OCI-LY7 (cell line): ENCODE measurements at regions not wholly inside any gene's neighbourhood (a gene's known extent, or its start where the extent isn't known, plus 50 kb on each side); places are given as distances from the start of the nearest gene placed in this dataset.

Experiments
- BruUV-seq: library from RNA; stranded (reverse); fragments of 400-500 nt; replicated peaks from 2 replicates; lab custom pipeline; 2021; lab: Mats Ljungman, UMichigan
- CTCF ChIA-PET: fragments of 300-600 bp; sonication (Branson Sonifier 250); formaldehyde crosslinking; loops from one replicate; lab custom pipeline; 2022; ENCODE audit warnings: antibody characterized with exemption; ENCODE audit not compliant: unreplicated experiment; lab: Charles Lee
- POLR2A ChIA-PET: fragments of 300-600 bp; sonication (Branson Sonifier 250); formaldehyde crosslinking; loops from one replicate; lab custom pipeline; 2022; ENCODE audit warnings: antibody characterized with exemption; lab: Charles Lee
- DNase-seq: peaks from one replicate; pipeline ENCODE4 v3.0.0-alpha.2; 2015; ENCODE audit warnings: low spot score
- H2AFZ ChIP-seq: fragments of 200-600 bp; sonication (generic), shearing (Covaris generic); 2 replicates; pipeline ENCODE4 v1.6.1; 2014; ENCODE audit warnings: mild to moderate bottlenecking, antibody characterized with exemption, low read length, moderate library complexity
- H3K27ac ChIP-seq: fragments of 200-600 bp; sonication (generic); 2 replicates; pipeline ENCODE4 v1.5.1; 2014; ENCODE audit warnings: mixed run types, low read depth, mild to moderate bottlenecking, moderate library complexity, low read length, inconsistent platforms; ENCODE audit not compliant: poor library complexity, severe bottlenecking
- H3K36me3 ChIP-seq: fragments of 200-600 bp; sonication (generic); 2 replicates; pipeline ENCODE4 v1.6.1; 2014; ENCODE audit warnings: mild to moderate bottlenecking, antibody characterized with exemption, low read length, moderate library complexity, mixed read lengths; ENCODE audit not compliant: insufficient read depth
- H3K4me1 ChIP-seq: fragments of 200-600 bp; sonication (generic); 2 replicates; pipeline ENCODE4 v1.5.1; 2014; ENCODE audit warnings: mild to moderate bottlenecking, low read length; ENCODE audit not compliant: insufficient read depth, poor library complexity, severe bottlenecking
- H3K4me2 ChIP-seq: fragments of 200-600 bp; sonication (generic); 2 replicates; pipeline ENCODE4 v1.6.1; 2014; ENCODE audit warnings: mild to moderate bottlenecking, low read length
- H3K4me3 ChIP-seq: fragments of 200-600 bp; sonication (generic); 2 replicates; pipeline ENCODE4 v1.5.1; 2014; ENCODE audit warnings: mild to moderate bottlenecking, low read depth, low read length; ENCODE audit not compliant: poor library complexity, severe bottlenecking
- H3K79me2 ChIP-seq: fragments of 200-600 bp; sonication (generic); 2 replicates; pipeline ENCODE4 v1.6.1; 2016; ENCODE audit warnings: low read depth, mild to moderate bottlenecking, low read length, moderate library complexity, mixed read lengths; ENCODE audit not compliant: insufficient read depth
- H3K9me2 ChIP-seq: fragments of 200-600 bp; sonication (generic); 2 replicates; pipeline ENCODE4 v1.6.1; 2016; ENCODE audit warnings: mild to moderate bottlenecking, low read length, mixed read lengths; ENCODE audit not compliant: insufficient read depth
- H3K9me3 ChIP-seq: fragments of 200-600 bp; sonication (generic); 2 replicates; pipeline ENCODE4 v1.6.1; 2014; ENCODE audit warnings: mild to moderate bottlenecking, mixed run types, low read length, mixed read lengths
- H4K20me1 ChIP-seq: fragments of 200-600 bp; sonication (generic); 2 replicates; pipeline ENCODE4 v1.6.1; 2014; ENCODE audit warnings: mild to moderate bottlenecking, antibody characterized with exemption, low read length, moderate library complexity, mixed read lengths; ENCODE audit not compliant: insufficient read depth
- CTCF ChIP-seq: fragments of 200-600 bp; sonication (generic); conservative IDR thresholded peaks from 2 replicates; pipeline ENCODE4 v1.5.1; 2014; ENCODE audit warnings: mild to moderate bottlenecking, antibody characterized with exemption, low read length, moderate library complexity, mixed read lengths
- EZH2phosphoT487 ChIP-seq: fragments of 200-600 bp; sonication (generic); IDR thresholded peaks from 2 replicates; pipeline ENCODE4 v1.6.1; 2018; ENCODE audit warnings: low read depth, borderline replicate concordance, mild to moderate bottlenecking, mixed run types, antibody characterized with exemption, low read length, moderate library complexity, mixed read lengths
- intact Hi-C: fragments of 100-400 bp; cut with micrococcal nuclease; formaldehyde crosslinking; loops from one replicate; pipeline ENCODE4 v1.10.0; 2022; ENCODE audit not compliant: unreplicated experiment

- CTCF ChIA-PET = no interaction called here
- POLR2A ChIA-PET = no interaction called here
- DNase-seq = no peak
- Histone ChIP-seq H3K4me3 (no peak overlapping the region), H3K27ac (no peak overlapping the region), H2AFZ (no peak overlapping the region), H3K4me1 (no peaks in the 10 kb centered on the region), H3K79me2 (no peaks in the 10 kb centered on the region), H3K9me3 (0 out of 2 replicates have a peak, but pooled peaks cover 5% of the 10 kb centered on the region), H3K9me2 (no peaks in the 10 kb centered on the region), H4K20me1 (no peaks in the 10 kb centered on the region), H3K4me2 (no peak overlapping the region), H3K36me3 (no peaks in the 10 kb centered on the region)
- TF ChIP-seq CTCF (no peak), EZH2phosphoT487 (no peak)
- BruUV-seq = no TSS peak
- intact Hi-C loops = no loop called here
Observed at GRCh38 chr2:569681-570080, 107.5 kb downstream of the TMEM18 start.

DNA sequence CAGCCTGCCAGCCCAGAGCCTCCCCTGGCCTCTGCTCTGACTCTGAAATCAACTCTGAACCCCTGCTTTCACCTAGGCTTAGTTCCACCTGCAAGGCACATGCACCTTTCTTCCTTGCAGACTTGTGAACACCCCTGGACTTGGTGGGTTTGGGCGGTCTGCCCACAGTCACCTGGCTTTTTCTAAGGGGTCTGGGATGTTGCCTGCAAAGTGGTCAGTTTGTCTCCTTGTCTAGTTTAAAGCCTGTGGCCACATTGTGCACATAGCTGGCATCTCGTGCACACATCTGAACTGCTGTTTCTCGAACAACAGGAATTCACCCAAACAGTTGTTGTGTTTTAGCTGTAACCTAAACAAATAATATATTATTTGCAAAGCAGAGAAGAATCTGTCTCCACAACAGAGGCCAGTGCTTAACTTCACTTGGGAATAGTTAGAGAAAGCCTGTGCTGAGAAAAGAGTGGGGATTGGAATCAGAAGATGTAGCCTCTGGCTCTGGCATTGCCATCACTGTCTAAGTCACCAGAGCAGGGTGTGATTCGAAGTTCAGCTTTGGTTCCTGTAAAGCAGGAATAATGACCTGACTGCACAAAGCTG is 108.5 kb downstream of the TMEM18 start:
- H3K4me2 ChIP-seq = no peak overlapping the region
- no peak overlapping the region for H3K27ac ChIP-seq
- DNase-seq = no peak
- no peaks in the 10 kb centered on the region for H3K9me2 ChIP-seq
- 0 out of 2 replicates have a peak, but pooled peaks cover 5% of the 10 kb centered on the region for H3K9me3 ChIP-seq
- no peak overlapping the region for H3K4me3 ChIP-seq
- H3K79me2 ChIP-seq = no peaks in the 10 kb centered on the region
- ChIA-PET CTCF (no interaction called here), POLR2A (interaction anchor here (0.6 kb wide), 1 partner anchor 323 kb away, joined by 3 read pairs; no protein-coding TSS in a partner anchor)
- H4K20me1 ChIP-seq = no peaks in the 10 kb centered on the region
- no TSS peak for BruUV-seq
- H3K4me1 ChIP-seq = no peaks in the 10 kb centered on the region
- intact Hi-C loops = no loop called here
- no peak for TF ChIP-seq EZH2phosphoT487
- TF ChIP-seq CTCF = no peak
- H2AFZ ChIP-seq = no peak overlapping the region
- H3K36me3 ChIP-seq = no peaks in the 10 kb centered on the region

GRCh38 chr2:567865-568638 is 109.2 kb downstream of the TMEM18 start:
- Histone ChIP-seq H3K4me3 (no peak overlapping the region), H3K27ac (no peak overlapping the region), H2AFZ (no peak overlapping the region), H3K9me2 (no peaks in the 10 kb centered on the region), H3K9me3 (0 out of 2 replicates have a peak, but pooled peaks cover 5% of the 10 kb centered on the region), H3K79me2 (no peaks in the 10 kb centered on the region), H3K4me1 (no peaks in the 10 kb centered on the region), H3K4me2 (no peak overlapping the region), H3K36me3 (no peaks in the 10 kb centered on the region), H4K20me1 (no peaks in the 10 kb centered on the region)
- no peak for TF ChIP-seq EZH2phosphoT487
- no peak for TF ChIP-seq CTCF
- ChIA-PET POLR2A (no interaction called here), CTCF (no interaction called here)
- no TSS peak for BruUV-seq
- no peak for DNase-seq
- intact Hi-C loops = no loop called here
